ENCODE measurements at regions not wholly inside any gene's neighbourhood (a gene's known extent, or its start where the extent isn't known, plus 50 kb on each side); places are given as distances from the start of the nearest gene placed in this dataset.

- no peak for TF ChIP-seq EZH2 (optimal IDR thresholded peaks at IDR 0.05; ENCODE audit: low read depth, low read length)
- TF ChIP-seq CTCF (IDR thresholded peaks at IDR 0.05; ENCODE audit: low read length) = no peak
- no peak for TF ChIP-seq EZH2phosphoT487 (IDR thresholded peaks at IDR 0.05; ENCODE audit: low read length)
These were observed 1158.7 kb downstream of the DTWD2 start for GRCh38 chr5:117829646-117830045.
